ENCODE measurements at regions not wholly inside any gene's neighbourhood (a gene's known extent, or its start where the extent isn't known, plus 50 kb on each side); places are given as distances from the start of the nearest gene placed in this dataset.

DNA sequence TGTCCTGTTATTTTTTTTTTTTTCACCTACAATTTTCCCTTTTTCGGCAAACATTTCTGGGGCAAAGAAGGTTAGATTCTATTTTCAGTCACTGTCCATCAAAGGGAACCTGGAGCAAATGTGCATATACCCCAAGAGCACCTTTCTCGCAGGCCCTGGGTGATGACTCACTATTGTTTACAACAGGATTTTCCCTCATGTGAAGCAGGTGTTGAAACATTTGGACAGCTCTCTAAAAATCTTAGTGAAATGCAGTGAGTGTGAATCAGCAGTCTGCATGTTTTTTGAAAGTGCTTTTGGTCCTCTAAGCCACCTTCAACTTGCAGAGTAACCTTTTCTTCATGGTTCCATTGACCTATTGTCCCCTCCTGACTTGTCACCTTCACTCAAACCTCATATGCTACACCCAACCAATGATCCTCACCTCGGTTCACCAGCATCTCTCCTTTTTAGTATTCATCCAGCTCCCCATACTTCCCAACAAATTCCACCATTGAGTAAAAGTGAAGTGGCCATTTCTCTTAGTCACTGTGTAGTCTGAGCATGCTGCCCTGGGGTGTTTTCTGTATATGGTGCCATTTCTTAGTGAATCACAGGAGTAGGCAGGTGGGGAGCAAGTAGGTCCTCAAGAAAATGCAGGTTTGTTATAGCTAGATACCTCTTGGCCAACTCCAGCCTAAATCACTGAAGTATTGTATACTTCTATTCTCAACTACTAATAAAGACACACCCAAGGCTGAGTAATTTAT is 260.2 kb downstream of the BMP4 start:
- CTCF ChIA-PET, result interaction anchor here (1.1 to 1.6 kb wide), 2 partner anchors 14 to 33 kb away, joined by 3 to 4 read pairs; no protein-coding TSS in a partner anchor
- Histone ChIP-seq H3K27me3 (ENCODE audit: control insufficient read depth, insufficient read depth, low read length) (peaks cover 3% of the 10 kb centered on the region; the same call in 1 of the 2 replicates), H3K4me3 (ENCODE audit: low read depth, low read length) (no peak overlapping the region), H3K36me3 (ENCODE audit: control insufficient read depth, insufficient read depth, low read length) (no peaks in the 10 kb centered on the region)
- TF ChIP-seq, protein P1, sequence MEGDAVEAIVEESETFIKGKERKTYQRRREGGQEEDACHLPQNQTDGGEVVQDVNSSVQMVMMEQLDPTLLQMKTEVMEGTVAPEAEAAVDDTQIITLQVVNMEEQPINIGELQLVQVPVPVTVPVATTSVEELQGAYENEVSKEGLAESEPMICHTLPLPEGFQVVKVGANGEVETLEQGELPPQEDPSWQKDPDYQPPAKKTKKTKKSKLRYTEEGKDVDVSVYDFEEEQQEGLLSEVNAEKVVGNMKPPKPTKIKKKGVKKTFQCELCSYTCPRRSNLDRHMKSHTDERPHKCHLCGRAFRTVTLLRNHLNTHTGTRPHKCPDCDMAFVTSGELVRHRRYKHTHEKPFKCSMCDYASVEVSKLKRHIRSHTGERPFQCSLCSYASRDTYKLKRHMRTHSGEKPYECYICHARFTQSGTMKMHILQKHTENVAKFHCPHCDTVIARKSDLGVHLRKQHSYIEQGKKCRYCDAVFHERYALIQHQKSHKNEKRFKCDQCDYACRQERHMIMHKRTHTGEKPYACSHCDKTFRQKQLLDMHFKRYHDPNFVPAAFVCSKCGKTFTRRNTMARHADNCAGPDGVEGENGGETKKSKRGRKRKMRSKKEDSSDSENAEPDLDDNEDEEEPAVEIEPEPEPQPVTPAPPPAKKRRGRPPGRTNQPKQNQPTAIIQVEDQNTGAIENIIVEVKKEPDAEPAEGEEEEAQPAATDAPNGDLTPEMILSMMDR (IDR thresholded peaks at IDR 0.05; ENCODE audit: insufficient read depth, low read depth, low read length), result no peak
- POLR2A ChIA-PET, result no interaction called here
- DNase-seq (ENCODE audit: low read depth), result no peak

DNA sequence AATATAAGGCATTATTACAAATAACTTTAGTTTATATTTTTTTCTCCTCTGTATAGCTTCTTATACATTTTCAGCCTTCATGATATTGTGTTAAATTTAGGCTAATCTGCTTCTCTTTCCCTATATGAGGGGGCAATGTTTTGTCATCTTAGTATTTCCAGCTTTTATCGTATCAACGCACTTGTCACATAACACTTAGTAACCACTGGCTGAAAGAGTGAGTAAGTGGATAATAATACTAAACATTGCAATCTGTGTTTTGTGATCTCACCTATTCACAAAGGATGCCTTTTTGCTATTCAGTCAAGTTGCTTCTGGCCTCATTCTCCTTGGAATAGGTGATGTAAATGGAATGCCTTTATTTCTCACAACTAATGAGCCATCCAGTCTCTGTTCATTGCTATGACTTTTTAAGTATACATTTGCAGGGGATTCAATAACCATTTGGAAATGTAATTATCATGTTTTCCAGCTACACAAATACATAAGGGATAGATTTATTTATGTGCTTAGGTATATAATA is 260.9 kb downstream of the BMP4 start:
- ChIA-PET CTCF (interaction anchor here (0.7 to 1.6 kb wide), 2 partner anchors 14 to 18 kb away, joined by 3 to 4 read pairs; no protein-coding TSS in a partner anchor), POLR2A (no interaction called here)
- TF ChIP-seq, protein P1 (IDR thresholded peaks at IDR 0.05; ENCODE audit: insufficient read depth, low read depth, low read length), result no peak
- H3K4me3 ChIP-seq (ENCODE audit: low read depth, low read length), result no peak overlapping the region
- peaks cover 2% of the 10 kb centered on the region; the same call in 1 of the 2 replicates for H3K27me3 ChIP-seq (ENCODE audit: control insufficient read depth, insufficient read depth, low read length)
- H3K36me3 ChIP-seq (ENCODE audit: control insufficient read depth, insufficient read depth, low read length), result no peaks in the 10 kb centered on the region
- DNase-seq (ENCODE audit: low read depth), result no peak

- DNase-seq (ENCODE audit: low read depth), result no peak
- Histone ChIP-seq H3K27me3 (ENCODE audit: control insufficient read depth, insufficient read depth, low read length) (peaks cover 1% of the 10 kb centered on the region; the same call in 1 of the 2 replicates), H3K4me3 (ENCODE audit: low read depth, low read length) (no peak overlapping the region), H3K36me3 (ENCODE audit: control insufficient read depth, insufficient read depth, low read length) (no peaks in the 10 kb centered on the region)
- TF ChIP-seq, protein P1 (IDR thresholded peaks at IDR 0.05; ENCODE audit: insufficient read depth, low read depth, low read length), result no peak
- ChIA-PET POLR2A (no interaction called here), CTCF (interaction anchor here (0.6 kb wide), 1 partner anchor 154 kb away, joined by 3 read pairs; no protein-coding TSS in a partner anchor)
Observed at GRCh38 chr14:53692885-53693284, 263.7 kb downstream of the BMP4 start.

DNA sequence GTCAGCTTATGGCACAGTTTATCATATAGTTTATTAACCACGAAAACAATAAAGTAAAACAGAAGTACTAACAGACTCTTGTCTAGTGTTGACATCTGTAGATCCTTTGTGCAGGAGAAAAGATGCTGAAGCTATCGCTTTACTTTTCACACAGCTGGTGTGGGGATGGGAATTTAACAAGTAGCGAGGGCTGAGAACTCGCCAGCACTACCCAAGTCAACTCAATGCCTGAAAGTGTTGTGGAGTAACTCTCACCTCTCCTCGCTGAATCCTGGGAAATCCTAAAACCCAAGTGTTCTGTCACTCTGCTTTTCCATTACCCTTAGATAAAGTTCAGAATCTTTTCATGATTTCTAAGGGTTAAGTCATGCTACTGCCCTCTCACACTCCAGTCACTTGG is 264.2 kb downstream of the BMP4 start:
- TF ChIP-seq, protein P1 (IDR thresholded peaks at IDR 0.05; ENCODE audit: insufficient read depth, low read depth, low read length), result no peak
- CTCF ChIA-PET, result interaction anchor here (0.6 kb wide), 1 partner anchor 154 kb away, joined by 3 read pairs; no protein-coding TSS in a partner anchor
- no peak for DNase-seq (ENCODE audit: low read depth)
- H3K36me3 ChIP-seq (ENCODE audit: control insufficient read depth, insufficient read depth, low read length), result no peaks in the 10 kb centered on the region
- POLR2A ChIA-PET, result no interaction called here
- peaks cover 1% of the 10 kb centered on the region; the same call in 1 of the 2 replicates for H3K27me3 ChIP-seq (ENCODE audit: control insufficient read depth, insufficient read depth, low read length)
- no peak overlapping the region for H3K4me3 ChIP-seq (ENCODE audit: low read depth, low read length)

GRCh38 chr14:53683229-53683628 is 273.4 kb downstream of the BMP4 start:
- POLR2A ChIA-PET, result no interaction called here

More at GRCh38 chr14:53683229-53683628, 273.4 kb downstream of the BMP4 start:
- CTCF ChIA-PET, result no interaction called here
- TF ChIP-seq, protein P1 (IDR thresholded peaks at IDR 0.05; ENCODE audit: insufficient read depth, low read depth, low read length), result no peak
- no peak for DNase-seq (ENCODE audit: low read depth)
- Histone ChIP-seq H3K36me3 (ENCODE audit: control insufficient read depth, insufficient read depth, low read length) (no peaks in the 10 kb centered on the region), H3K4me3 (ENCODE audit: low read depth, low read length) (no peak overlapping the region), H3K27me3 (ENCODE audit: control insufficient read depth, insufficient read depth, low read length) (peaks cover 4% of the 10 kb centered on the region)

Measured in BJ (cell line).